ENCODE measurements at regions not wholly inside any gene's neighbourhood (a gene's known extent, or its start where the extent isn't known, plus 50 kb on each side); places are given as distances from the start of the nearest gene placed in this dataset.

DNA sequence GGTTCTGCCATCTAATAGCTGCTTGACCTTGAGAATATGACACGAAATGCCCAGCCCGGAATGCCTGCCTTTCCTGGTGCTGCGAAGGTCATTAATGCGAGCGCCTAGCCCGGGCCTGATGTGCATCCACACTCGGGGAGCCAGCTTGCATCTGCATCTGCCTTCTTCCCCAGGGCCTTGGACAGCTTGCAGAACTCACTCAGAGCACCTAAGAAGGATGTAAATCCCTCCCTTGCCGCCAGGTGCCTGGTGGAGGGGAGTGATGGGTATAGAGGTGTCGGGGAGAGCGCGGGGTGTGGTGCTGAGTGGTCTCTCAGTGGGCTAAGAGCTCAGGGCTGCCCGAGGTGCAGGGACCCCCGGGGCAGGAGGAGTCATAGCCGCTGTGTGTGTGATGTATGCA is 127.2 kb downstream of the MRPL36 start:
- WGBS, 2 donors: 63 to 70% methylated on average over 14 of the region's 14 CpGs
- Histone ChIP-seq H3K4me3 (ENCODE audit: low read depth in 1 of 2, low read length in 2 of 2) (no peak overlapping the region), H3K27me3 (ENCODE audit: control insufficient read depth in 1 of 2, insufficient read depth in 2 of 2, low read length in 2 of 2) (peaks cover 0 to 2% of the 10 kb centered on the region in 2 donors), H3K4me1 (ENCODE audit: control insufficient read depth in 2 of 2, insufficient read depth in 2 of 2, low read length in 1 of 2) (peaks cover 0 to 2% of the 10 kb centered on the region in 2 donors), H3K9me3 (ENCODE audit: control insufficient read depth in 2 of 2, insufficient read depth in 1 of 2, low read depth in 1 of 2, low read length in 1 of 2) (peaks cover 2 to 7% of the 10 kb centered on the region in 2 donors), H3K27ac (ENCODE audit: low read depth in 2 of 2, low read length in 1 of 2) (no peak overlapping the region), H3K36me3 (ENCODE audit: control insufficient read depth in 2 of 2, insufficient read depth in 2 of 2, low read length in 1 of 2) (no peaks in the 10 kb centered on the region)

DNA sequence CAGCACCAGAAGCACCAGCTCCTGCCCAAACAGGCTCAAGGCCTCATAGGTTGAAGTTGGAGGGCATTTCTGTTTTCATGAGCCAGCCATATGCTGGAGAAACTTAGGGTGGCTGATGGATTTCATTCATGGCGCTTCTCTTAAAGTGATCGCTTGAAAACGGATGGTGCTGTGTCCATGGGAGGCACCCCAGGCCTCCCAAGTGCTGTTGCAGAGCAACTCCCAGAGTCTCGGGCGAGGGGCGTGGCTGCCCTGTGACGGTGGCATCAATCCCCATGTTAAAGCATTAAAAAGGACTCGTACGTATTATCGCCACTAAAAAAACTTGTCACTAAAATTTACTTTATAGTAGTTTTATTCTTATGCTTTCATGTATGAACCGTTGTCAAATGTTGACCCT is 128.3 kb downstream of the MRPL36 start:
- H3K27me3 ChIP-seq (ENCODE audit: control insufficient read depth in 1 of 2, insufficient read depth in 2 of 2, low read length in 2 of 2): peaks cover 0 to 8% of the 10 kb centered on the region in 2 donors

DNA sequence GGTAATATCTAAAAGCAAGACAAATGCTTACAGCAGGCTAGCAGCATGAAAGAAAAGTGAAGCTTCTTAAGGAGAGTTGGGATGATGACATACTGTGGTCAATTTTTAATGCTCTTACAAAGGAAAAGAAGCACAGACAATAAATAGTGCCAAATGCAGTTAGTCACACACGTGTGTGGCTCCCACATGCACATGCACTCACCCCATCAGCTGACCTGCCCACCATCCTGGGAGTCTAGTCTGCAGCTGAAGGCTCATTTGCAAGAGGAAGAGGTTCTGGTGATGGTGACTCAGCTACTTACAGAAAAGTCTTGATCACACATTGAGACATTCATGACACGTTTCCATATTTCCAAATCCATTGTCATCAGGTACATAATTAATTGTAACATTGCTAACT is 129.3 kb downstream of the MRPL36 start:
- no peaks in the 10 kb centered on the region for H3K36me3 ChIP-seq (ENCODE audit: control insufficient read depth in 2 of 2, insufficient read depth in 2 of 2, low read length in 1 of 2)
- peaks cover 0 to 8% of the 10 kb centered on the region in 2 donors for H3K27me3 ChIP-seq (ENCODE audit: control insufficient read depth in 1 of 2, insufficient read depth in 2 of 2, low read length in 2 of 2)
- WGBS, 2 donors: 31 to 32% methylated on average over 2 of the region's 2 CpGs
- peaks cover 2 to 7% of the 10 kb centered on the region in 2 donors for H3K9me3 ChIP-seq (ENCODE audit: control insufficient read depth in 2 of 2, insufficient read depth in 1 of 2, low read depth in 1 of 2, low read length in 1 of 2)
- no peak overlapping the region for H3K4me3 ChIP-seq (ENCODE audit: low read depth in 1 of 2, low read length in 2 of 2)
- peaks cover 0 to 6% of the 10 kb centered on the region in 2 donors for H3K4me1 ChIP-seq (ENCODE audit: control insufficient read depth in 2 of 2, insufficient read depth in 2 of 2, low read length in 1 of 2)
- H3K27ac ChIP-seq (ENCODE audit: low read depth in 2 of 2, low read length in 1 of 2): no peak overlapping the region

More for the DNA sequence above, 128.3 kb downstream of the MRPL36 start:
- H3K27ac ChIP-seq (ENCODE audit: low read depth in 2 of 2, low read length in 1 of 2): no peak overlapping the region
- H3K36me3 ChIP-seq (ENCODE audit: control insufficient read depth in 2 of 2, insufficient read depth in 2 of 2, low read length in 1 of 2): no peaks in the 10 kb centered on the region
- 81 to 83% methylated on average over 11 of the region's 11 CpGs for WGBS, 2 donors
- H3K9me3 ChIP-seq (ENCODE audit: control insufficient read depth in 2 of 2, insufficient read depth in 1 of 2, low read depth in 1 of 2, low read length in 1 of 2): peaks cover 2 to 7% of the 10 kb centered on the region in 2 donors
- H3K4me3 ChIP-seq (ENCODE audit: low read depth in 1 of 2, low read length in 2 of 2): no peak overlapping the region
- H3K4me1 ChIP-seq (ENCODE audit: control insufficient read depth in 2 of 2, insufficient read depth in 2 of 2, low read length in 1 of 2): peaks cover 0 to 6% of the 10 kb centered on the region in 2 donors

DNA sequence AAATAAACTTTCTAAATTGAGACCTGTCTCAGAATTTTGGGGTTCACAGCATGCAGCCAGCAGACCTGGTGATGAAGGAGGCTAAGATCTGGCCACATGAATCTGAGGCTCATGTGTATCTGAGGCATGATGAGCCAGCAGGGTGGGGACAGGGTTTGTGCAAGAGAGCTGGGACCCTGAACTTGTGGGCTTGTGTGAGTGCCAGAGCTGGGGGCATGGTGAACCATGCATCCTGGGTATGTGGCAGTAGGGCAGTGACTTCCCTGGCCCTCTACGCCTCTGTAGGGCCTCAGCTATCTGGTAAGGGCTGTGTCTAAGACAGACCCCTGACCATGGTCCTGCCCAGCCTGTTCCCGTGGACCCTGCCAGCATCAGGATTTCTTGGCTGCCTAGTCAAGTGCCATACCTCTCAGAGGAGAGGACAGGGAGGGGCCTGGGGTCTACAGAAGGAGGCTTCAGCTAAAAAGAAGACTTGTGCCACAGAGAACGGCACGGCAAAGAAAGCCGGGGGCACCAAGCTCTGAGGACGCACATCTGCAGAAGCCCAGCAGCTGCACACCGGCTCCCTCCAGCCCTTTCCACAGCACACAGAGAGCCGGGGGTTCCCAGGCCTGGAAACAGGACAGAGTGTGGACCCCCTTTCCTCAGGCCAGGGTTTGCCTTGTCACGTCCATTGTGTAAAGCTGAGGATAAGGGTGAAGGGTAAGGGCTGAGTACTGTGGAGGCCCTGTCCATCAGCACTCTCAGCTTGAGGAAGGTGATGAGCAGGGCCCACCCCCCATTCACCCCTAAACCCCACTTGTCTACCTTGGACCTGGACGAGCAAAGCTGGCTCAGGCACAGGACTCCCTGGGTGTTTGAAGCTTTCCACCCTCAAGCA is 130.1 kb downstream of the MRPL36 start:
- Histone ChIP-seq H3K9me3 (ENCODE audit: control insufficient read depth in 2 of 2, insufficient read depth in 1 of 2, low read depth in 1 of 2, low read length in 1 of 2) (peaks cover 2 to 7% of the 10 kb centered on the region in 2 donors), H3K27ac (ENCODE audit: low read depth in 2 of 2, low read length in 1 of 2) (no peak overlapping the region), H3K4me3 (ENCODE audit: low read depth in 1 of 2, low read length in 2 of 2) (no peak overlapping the region), H3K4me1 (ENCODE audit: control insufficient read depth in 2 of 2, insufficient read depth in 2 of 2, low read length in 1 of 2) (peaks cover 0 to 6% of the 10 kb centered on the region in 2 donors), H3K36me3 (ENCODE audit: control insufficient read depth in 2 of 2, insufficient read depth in 2 of 2, low read length in 1 of 2) (no peaks in the 10 kb centered on the region), H3K27me3 (ENCODE audit: control insufficient read depth in 1 of 2, insufficient read depth in 2 of 2, low read length in 2 of 2) (peaks cover 0 to 8% of the 10 kb centered on the region in 2 donors)
- WGBS, 2 donors: 81 to 88% methylated on average over 10 of the region's 10 CpGs

DNA sequence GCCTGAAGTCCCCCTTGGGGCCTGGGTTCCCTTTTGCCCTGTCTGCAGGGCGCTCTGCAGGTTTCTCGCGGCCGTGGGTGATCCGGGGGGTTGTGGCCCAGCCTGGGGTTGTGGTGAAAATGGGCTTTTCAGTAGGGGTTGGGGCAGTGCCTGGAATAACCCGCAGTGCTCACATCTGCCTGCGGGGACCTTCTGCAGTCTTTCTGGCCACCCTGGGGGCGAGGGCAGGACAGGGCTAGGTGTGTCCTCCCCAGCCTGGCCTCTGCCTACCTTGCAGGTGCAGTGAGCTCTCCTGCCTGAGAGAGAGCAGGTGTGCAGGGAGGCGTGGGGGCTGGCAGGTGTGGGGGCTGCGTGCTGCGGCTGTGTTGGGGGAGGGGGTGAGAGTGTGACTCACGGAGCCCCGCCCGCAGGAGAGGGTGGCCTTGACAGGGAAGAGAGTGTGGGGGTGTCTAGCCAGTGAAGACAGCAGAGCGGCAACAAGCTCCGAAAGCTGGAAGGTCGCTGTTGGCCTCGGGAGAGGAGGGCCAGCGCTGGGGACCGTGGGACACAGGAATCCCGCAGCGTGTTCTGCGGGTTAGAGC is 131.4 kb downstream of the MRPL36 start:
- no peaks in the 10 kb centered on the region for H3K36me3 ChIP-seq (ENCODE audit: control insufficient read depth in 2 of 2, insufficient read depth in 2 of 2, low read length in 1 of 2)
- peaks cover 0 to 8% of the 10 kb centered on the region in 2 donors for H3K27me3 ChIP-seq (ENCODE audit: control insufficient read depth in 1 of 2, insufficient read depth in 2 of 2, low read length in 2 of 2)
- 18 to 25% methylated on average over 23 of the region's 23 CpGs for WGBS, 2 donors
- H3K4me3 ChIP-seq (ENCODE audit: low read depth in 1 of 2, low read length in 2 of 2): no peak overlapping the region
- no peak overlapping the region for H3K27ac ChIP-seq (ENCODE audit: low read depth in 2 of 2, low read length in 1 of 2)
- peaks cover 2 to 7% of the 10 kb centered on the region in 2 donors for H3K9me3 ChIP-seq (ENCODE audit: control insufficient read depth in 2 of 2, insufficient read depth in 1 of 2, low read depth in 1 of 2, low read length in 1 of 2)
- peaks cover 0 to 6% of the 10 kb centered on the region in 2 donors for H3K4me1 ChIP-seq (ENCODE audit: control insufficient read depth in 2 of 2, insufficient read depth in 2 of 2, low read length in 1 of 2)

DNA sequence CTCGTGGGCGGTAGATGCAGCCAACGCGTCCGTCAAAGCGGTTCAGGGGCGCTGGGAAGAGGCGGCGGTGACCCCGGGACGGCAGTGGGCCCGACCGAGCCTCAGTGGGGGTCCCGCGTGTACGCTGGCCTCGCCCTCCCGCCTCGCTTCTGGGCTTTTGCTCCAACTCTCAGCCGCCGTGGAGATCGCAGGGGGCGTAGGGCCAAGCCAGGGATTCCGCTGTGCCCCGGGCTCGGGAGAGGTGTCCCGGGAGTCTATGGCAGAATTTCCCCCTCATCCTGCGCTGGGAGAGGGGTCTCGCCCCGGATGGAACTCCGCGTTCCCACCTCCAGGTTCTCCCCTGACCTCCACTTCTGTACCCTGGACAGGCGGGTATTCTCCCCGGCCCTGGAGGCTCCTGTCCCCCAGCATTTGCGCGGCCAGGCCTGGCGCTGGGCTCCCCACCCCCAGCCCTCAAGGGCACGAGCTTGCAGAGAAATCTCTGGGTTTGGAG is 131.9 kb downstream of the MRPL36 start:
- Histone ChIP-seq H3K27me3 (ENCODE audit: control insufficient read depth in 1 of 2, insufficient read depth in 2 of 2, low read length in 2 of 2) (peaks cover 0 to 10% of the 10 kb centered on the region in 2 donors), H3K9me3 (ENCODE audit: control insufficient read depth in 2 of 2, insufficient read depth in 1 of 2, low read depth in 1 of 2, low read length in 1 of 2) (peaks cover 2 to 7% of the 10 kb centered on the region in 2 donors), H3K4me1 (ENCODE audit: control insufficient read depth in 2 of 2, insufficient read depth in 2 of 2, low read length in 1 of 2) (peaks cover 0 to 6% of the 10 kb centered on the region in 2 donors), H3K36me3 (ENCODE audit: control insufficient read depth in 2 of 2, insufficient read depth in 2 of 2, low read length in 1 of 2) (no peaks in the 10 kb centered on the region), H3K27ac (ENCODE audit: low read depth in 2 of 2, low read length in 1 of 2) (no peak overlapping the region), H3K4me3 (ENCODE audit: low read depth in 1 of 2, low read length in 2 of 2) (peak overlapping the region in 1 of 2 donors; percentile 26)
- WGBS, 2 donors: 4 to 6% methylated on average over 24 to 38 of the region's 38 CpGs

DNA sequence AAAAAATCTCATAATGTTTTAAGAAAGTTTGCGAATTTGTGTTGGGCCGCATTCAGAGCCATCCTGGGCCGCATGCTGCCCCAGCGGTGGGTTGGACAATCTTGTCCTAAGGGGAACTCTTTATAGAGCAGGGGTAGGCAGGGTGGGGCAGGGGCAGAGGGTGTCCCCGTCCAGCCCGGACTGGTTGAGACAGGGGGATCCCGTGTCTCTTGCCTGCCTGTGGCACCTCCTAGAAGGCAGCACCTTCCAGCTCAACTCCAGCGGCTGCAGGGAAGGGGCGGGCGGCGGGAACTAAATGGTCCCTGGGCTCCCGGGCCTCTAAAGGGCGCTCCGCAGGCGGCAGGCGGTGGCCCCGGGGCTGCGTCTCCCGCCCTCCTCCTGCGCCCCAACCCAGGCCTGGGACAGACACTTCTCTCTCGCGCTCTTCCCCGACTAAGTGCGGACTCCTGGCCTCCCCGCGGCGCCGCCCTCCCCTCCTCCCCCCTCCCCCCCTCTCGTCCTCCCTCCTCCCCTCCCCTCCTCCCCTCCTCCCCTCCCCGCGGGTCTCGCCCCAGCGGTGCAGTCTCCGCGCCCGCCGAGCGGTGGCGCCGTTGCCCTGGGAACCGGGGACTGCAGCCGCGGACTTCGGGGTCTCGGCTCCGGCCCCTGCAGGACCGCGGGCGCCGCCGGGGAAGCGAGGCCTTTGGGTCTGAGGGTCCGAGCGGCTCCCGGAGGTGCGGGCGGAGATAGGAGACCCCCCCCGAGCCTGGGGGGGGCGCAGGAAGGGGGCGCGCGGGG is 132.6 kb downstream of the MRPL36 start:
- H3K4me3 ChIP-seq (ENCODE audit: low read depth in 1 of 2, low read length in 2 of 2): peak overlapping the region in 1 of 2 donors; percentile 26
- WGBS, 2 donors: 4 to 12% methylated on average over 19 to 57 of the region's 62 CpGs
- H3K27me3 ChIP-seq (ENCODE audit: control insufficient read depth in 1 of 2, insufficient read depth in 2 of 2, low read length in 2 of 2): peaks cover 0 to 10% of the 10 kb centered on the region in 2 donors
- H3K4me1 ChIP-seq (ENCODE audit: control insufficient read depth in 2 of 2, insufficient read depth in 2 of 2, low read length in 1 of 2): peaks cover 0 to 6% of the 10 kb centered on the region in 2 donors
- H3K36me3 ChIP-seq (ENCODE audit: control insufficient read depth in 2 of 2, insufficient read depth in 2 of 2, low read length in 1 of 2): no peaks in the 10 kb centered on the region
- H3K27ac ChIP-seq (ENCODE audit: low read depth in 2 of 2, low read length in 1 of 2): no peak overlapping the region
- H3K9me3 ChIP-seq (ENCODE audit: control insufficient read depth in 2 of 2, insufficient read depth in 1 of 2, low read depth in 1 of 2, low read length in 1 of 2): peaks cover 2 to 7% of the 10 kb centered on the region in 2 donors

DNA sequence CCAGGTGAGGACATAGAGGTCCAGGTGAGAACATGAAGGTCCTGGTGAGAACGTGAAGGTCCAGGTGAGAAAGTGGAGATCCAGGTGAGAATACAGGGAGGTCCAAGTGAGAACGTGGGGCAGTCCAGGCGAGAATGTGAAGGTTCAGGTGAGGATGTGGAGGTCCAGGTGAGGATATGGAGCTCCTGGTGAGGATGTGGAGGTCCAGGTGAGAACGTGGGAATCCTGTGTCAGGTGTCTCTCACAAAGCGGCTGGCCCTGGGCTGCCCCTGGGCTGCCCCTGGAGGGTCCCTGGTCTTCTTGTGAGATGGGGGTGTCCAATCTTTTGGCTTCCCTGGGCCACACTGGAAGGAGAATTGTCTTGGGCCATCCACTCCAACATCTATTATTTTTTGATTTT is 133.4 kb downstream of the MRPL36 start:
- H3K27ac ChIP-seq (ENCODE audit: low read depth in 2 of 2, low read length in 1 of 2): no peak overlapping the region
- 85 to 87% methylated on average over 5 of the region's 5 CpGs for WGBS, 2 donors
- H3K36me3 ChIP-seq (ENCODE audit: control insufficient read depth in 2 of 2, insufficient read depth in 2 of 2, low read length in 1 of 2): no peaks in the 10 kb centered on the region
- peaks cover 0 to 7% of the 10 kb centered on the region in 2 donors for H3K9me3 ChIP-seq (ENCODE audit: control insufficient read depth in 2 of 2, insufficient read depth in 1 of 2, low read depth in 1 of 2, low read length in 1 of 2)
- H3K27me3 ChIP-seq (ENCODE audit: control insufficient read depth in 1 of 2, insufficient read depth in 2 of 2, low read length in 2 of 2): peaks cover 0 to 8% of the 10 kb centered on the region in 2 donors
- H3K4me3 ChIP-seq (ENCODE audit: low read depth in 1 of 2, low read length in 2 of 2): no peak overlapping the region
- H3K4me1 ChIP-seq (ENCODE audit: control insufficient read depth in 2 of 2, insufficient read depth in 2 of 2, low read length in 1 of 2): peaks cover 0 to 4% of the 10 kb centered on the region in 2 donors

DNA sequence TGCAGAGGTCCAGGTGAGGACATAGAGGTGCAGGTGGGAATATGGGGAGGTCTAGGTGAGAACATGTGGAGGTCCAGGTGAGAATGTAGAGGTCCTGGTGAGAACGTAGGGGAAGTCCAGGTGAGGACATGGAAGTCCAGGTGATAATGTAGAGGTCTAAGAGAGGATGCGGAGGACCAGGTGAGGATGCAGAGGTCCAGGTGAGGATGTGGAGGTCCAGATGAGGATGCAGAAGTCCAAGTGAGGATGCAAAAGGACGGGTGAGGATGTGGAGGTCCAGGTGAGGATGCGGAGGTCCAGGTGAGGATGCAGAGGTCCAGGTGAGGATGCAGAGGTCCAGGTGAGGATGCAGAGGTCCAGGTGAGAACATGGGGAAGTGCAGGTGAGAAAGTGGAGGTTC is 133.8 kb downstream of the MRPL36 start:
- H3K4me3 ChIP-seq (ENCODE audit: low read depth in 1 of 2, low read length in 2 of 2): no peak overlapping the region
- H3K36me3 ChIP-seq (ENCODE audit: control insufficient read depth in 2 of 2, insufficient read depth in 2 of 2, low read length in 1 of 2): no peaks in the 10 kb centered on the region
- peaks cover 0 to 8% of the 10 kb centered on the region in 2 donors for H3K27me3 ChIP-seq (ENCODE audit: control insufficient read depth in 1 of 2, insufficient read depth in 2 of 2, low read length in 2 of 2)
- WGBS, 2 donors: 84 to 91% methylated on average over 4 of the region's 4 CpGs
- peaks cover 0 to 4% of the 10 kb centered on the region in 2 donors for H3K4me1 ChIP-seq (ENCODE audit: control insufficient read depth in 2 of 2, insufficient read depth in 2 of 2, low read length in 1 of 2)
- H3K27ac ChIP-seq (ENCODE audit: low read depth in 2 of 2, low read length in 1 of 2): no peak overlapping the region
- peaks cover 0 to 7% of the 10 kb centered on the region in 2 donors for H3K9me3 ChIP-seq (ENCODE audit: control insufficient read depth in 2 of 2, insufficient read depth in 1 of 2, low read depth in 1 of 2, low read length in 1 of 2)

Data from esophagus (tissue), 2 donors.